CD14-positive monocyte (primary cell): ENCODE measurements at regions not wholly inside any gene's neighbourhood (a gene's known extent, or its start where the extent isn't known, plus 50 kb on each side); places are given as distances from the start of the nearest gene placed in this dataset.

ENCODE experiments used
- DNase-seq, 3 donors: peaks; one replicate each; pipeline ENCODE4 v3.0.0-alpha.2; 2011 to 2022
- H2AFZ ChIP-seq: 2 replicates; pipeline ENCODE4 v1.6.0; 2012; ENCODE audit warnings: mild to moderate bottlenecking, low read depth, low read length, inconsistent platforms; ENCODE audit not compliant: insufficient read depth, poor library complexity, severe bottlenecking
- H3K27ac ChIP-seq, 2 donors: 1 replicate in 1 of 2; 2 replicates in 1 of 2; pipeline ENCODE4 v1.5.1; 2012 to 2013; ENCODE audit warnings: low read length in 2 of 2, control low read depth in 1 of 2, inconsistent platforms in 1 of 2, low read depth in 1 of 2, mild to moderate bottlenecking in 1 of 2
- H3K27me3 ChIP-seq, 2 donors: one replicate each; pipeline versions ENCODE4 v1.6.0 to v1.6.1; 2011 to 2013; ENCODE audit warnings: low read length in 2 of 2; ENCODE audit not compliant: control insufficient read depth in 2 of 2, insufficient read depth in 2 of 2
- H3K36me3 ChIP-seq, 2 donors: replicated peaks in 1 of 2; 1 replicate in 1 of 2; 2 replicates in 1 of 2; pipeline versions ENCODE4 v1.5.1 to v1.6.1; 2012 to 2013; ENCODE audit warnings: low read length in 2 of 2, control low read depth in 1 of 2, inconsistent platforms in 1 of 2, mild to moderate bottlenecking in 1 of 2; ENCODE audit not compliant: insufficient read depth in 2 of 2, control insufficient read depth in 1 of 2
- H3K4me1 ChIP-seq, 2 donors: 1 replicate in 1 of 2; 2 replicates in 1 of 2; pipeline versions ENCODE4 v1.5.1 to v1.6.1; 2012 to 2013; ENCODE audit warnings: low read length in 2 of 2, control low read depth in 1 of 2, inconsistent platforms in 1 of 2, mild to moderate bottlenecking in 1 of 2, moderate library complexity in 1 of 2; ENCODE audit not compliant: insufficient read depth in 2 of 2, control insufficient read depth in 1 of 2
- H3K4me2 ChIP-seq: replicated peaks from 2 replicates; pipeline ENCODE3; 2012; ENCODE audit warnings: low read length, moderate library complexity, mild to moderate bottlenecking; ENCODE audit not compliant: poor library complexity, severe bottlenecking; ENCODE audit errors: extremely low read depth
- H3K4me3 ChIP-seq, 3 experiments: fragments of 200-600 bp in 1 of 3; sonication (generic) in 1 of 3; replicated peaks in 1 of 3; 1 replicate in 2 of 3; 2 replicates in 1 of 3; pipeline ENCODE4 v1.5.1; 2011 to 2013; ENCODE audit warnings: low read length in 3 of 3, mild to moderate bottlenecking in 3 of 3, control low read depth in 2 of 3, low read depth in 2 of 3, inconsistent platforms in 1 of 3, moderate library complexity in 1 of 3
- H3K79me2 ChIP-seq: 2 replicates; pipeline ENCODE4 v1.6.0; 2012; ENCODE audit warnings: mild to moderate bottlenecking, control low read depth, inconsistent platforms, low read length, moderate library complexity; ENCODE audit not compliant: insufficient read depth
- H3K9ac ChIP-seq: 2 replicates; pipeline ENCODE4 v1.6.0; 2017; ENCODE audit warnings: low read length, mild to moderate bottlenecking; ENCODE audit not compliant: insufficient read depth, poor library complexity, severe bottlenecking
- H3K9me3 ChIP-seq, 2 donors: replicated peaks in 1 of 2; 1 replicate in 1 of 2; 2 replicates in 1 of 2; pipeline versions ENCODE4 v1.5.1 to v1.6.1; 2012 to 2013; ENCODE audit warnings: low read length in 2 of 2, control low read depth in 1 of 2; ENCODE audit not compliant: control insufficient read depth in 1 of 2, insufficient read depth in 1 of 2
- H4K20me1 ChIP-seq: 2 replicates; pipeline ENCODE4 v1.6.0; 2012; ENCODE audit warnings: mild to moderate bottlenecking, low read length, control low read depth, moderate library complexity; ENCODE audit not compliant: insufficient read depth
- H3K27ac Mint-ChIP-seq, 7 donors: one replicate each; pipeline ENCODE4 v1.8.0; 2020; ENCODE audit warnings: mild to moderate bottlenecking in 7 of 7, mixed read lengths in 7 of 7, moderate library complexity in 6 of 7, inconsistent platforms in 2 of 7
- H3K27me3 Mint-ChIP-seq, 3 donors: one replicate each; pipeline ENCODE4 v1.8.0; 2021 to 2022; ENCODE audit warnings: low read depth in 3 of 3, mild to moderate bottlenecking in 3 of 3, mixed read lengths in 3 of 3, moderate library complexity in 3 of 3, inconsistent platforms in 1 of 3
- H3K36me3 Mint-ChIP-seq, 2 donors: one replicate each; pipeline ENCODE4 v1.8.0; 2020; ENCODE audit warnings: mixed read lengths in 2 of 2, inconsistent platforms in 1 of 2, mild to moderate bottlenecking in 1 of 2
- H3K4me1 Mint-ChIP-seq: one replicate; pipeline ENCODE4 v1.8.0; 2020; ENCODE audit warnings: mild to moderate bottlenecking, mixed read lengths
- H3K4me3 Mint-ChIP-seq, 2 donors: one replicate each; pipeline ENCODE4 v1.8.0; 2020; ENCODE audit warnings: mild to moderate bottlenecking in 2 of 2, mixed read lengths in 2 of 2, moderate library complexity in 1 of 2
- H3K9me3 Mint-ChIP-seq, 7 donors: one replicate each; pipeline ENCODE4 v1.8.0; 2020 to 2022; ENCODE audit warnings: mixed read lengths in 7 of 7, mild to moderate bottlenecking in 6 of 7, moderate library complexity in 6 of 7, inconsistent platforms in 2 of 7
- WGBS: methylation state at CpG from one replicate; pipeline ENCODE4 v1.1.5; 2013; ENCODE audit warnings: missing lambda C conversion rate; ENCODE audit not compliant: insufficient coverage; 5-methylcytosine and 5-hydroxymethylcytosine counted together
- intact Hi-C, 2 donors: fragments of 100-400 bp; cut with micrococcal nuclease; formaldehyde crosslinking; loops; one replicate each; pipeline versions ENCODE4 v1.15.0 to v1.15.1; 2023
- TF ChIP-seq, protein P1 (sequence below): fragments of 200-600 bp; IDR thresholded peaks from one replicate; pipeline ENCODE4 v1.8.0; 2022; ENCODE audit warnings: antibody characterized with exemption, mild to moderate bottlenecking

DNA sequence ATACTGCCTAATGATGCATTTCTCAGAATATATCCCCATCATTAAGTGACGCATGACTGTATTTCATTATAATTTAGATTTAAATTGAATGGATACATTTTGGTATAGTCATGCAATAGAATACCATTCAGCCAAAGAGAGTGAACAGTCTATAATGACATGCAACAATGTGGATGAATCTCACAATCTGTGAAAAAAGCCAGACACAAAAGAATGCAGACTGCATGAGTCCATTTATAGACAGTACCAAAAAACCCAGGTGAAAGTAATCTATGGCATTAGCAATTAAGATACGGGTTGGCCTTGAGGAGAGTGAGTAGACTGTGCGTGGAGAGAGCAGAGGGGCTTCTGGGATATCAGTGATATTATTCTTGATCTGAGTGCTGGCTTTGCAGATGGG, 239.7 kb upstream of the PGRMC2 start:
- no peaks in the 10 kb centered on the region for H3K4me1 ChIP-seq
- no peak overlapping the region for H3K4me3 ChIP-seq
- 95% methylated on average over 2 of the region's 3 CpGs for WGBS
- Mint-ChIP-seq H3K9me3 (peaks cover 0 to 3% (median 0%) of the 10 kb centered on the region in 7 donors), H3K27ac (no peak overlapping the region), H3K4me1 (no peaks in the 10 kb centered on the region), H3K36me3 (no peaks in the 10 kb centered on the region), H3K4me3 (no peak overlapping the region), H3K27me3 (peaks cover 0 to 2% (median 0%) of the 10 kb centered on the region in 3 donors)
- H3K4me2 ChIP-seq = no peak overlapping the region
- no peaks in the 10 kb centered on the region for H3K36me3 ChIP-seq
- intact Hi-C loops = no loop called here
- no peak overlapping the region for H2AFZ ChIP-seq
- no peak overlapping the region for H3K9ac ChIP-seq
- H3K27ac ChIP-seq = no peak overlapping the region
- no peak for DNase-seq
- TF ChIP-seq, protein P1, sequence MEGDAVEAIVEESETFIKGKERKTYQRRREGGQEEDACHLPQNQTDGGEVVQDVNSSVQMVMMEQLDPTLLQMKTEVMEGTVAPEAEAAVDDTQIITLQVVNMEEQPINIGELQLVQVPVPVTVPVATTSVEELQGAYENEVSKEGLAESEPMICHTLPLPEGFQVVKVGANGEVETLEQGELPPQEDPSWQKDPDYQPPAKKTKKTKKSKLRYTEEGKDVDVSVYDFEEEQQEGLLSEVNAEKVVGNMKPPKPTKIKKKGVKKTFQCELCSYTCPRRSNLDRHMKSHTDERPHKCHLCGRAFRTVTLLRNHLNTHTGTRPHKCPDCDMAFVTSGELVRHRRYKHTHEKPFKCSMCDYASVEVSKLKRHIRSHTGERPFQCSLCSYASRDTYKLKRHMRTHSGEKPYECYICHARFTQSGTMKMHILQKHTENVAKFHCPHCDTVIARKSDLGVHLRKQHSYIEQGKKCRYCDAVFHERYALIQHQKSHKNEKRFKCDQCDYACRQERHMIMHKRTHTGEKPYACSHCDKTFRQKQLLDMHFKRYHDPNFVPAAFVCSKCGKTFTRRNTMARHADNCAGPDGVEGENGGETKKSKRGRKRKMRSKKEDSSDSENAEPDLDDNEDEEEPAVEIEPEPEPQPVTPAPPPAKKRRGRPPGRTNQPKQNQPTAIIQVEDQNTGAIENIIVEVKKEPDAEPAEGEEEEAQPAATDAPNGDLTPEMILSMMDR = no peak
- H3K9me3 ChIP-seq = no peaks in the 10 kb centered on the region
- H3K79me2 ChIP-seq = no peaks in the 10 kb centered on the region
- H4K20me1 ChIP-seq = no peaks in the 10 kb centered on the region
- no peaks in the 10 kb centered on the region for H3K27me3 ChIP-seq

DNA sequence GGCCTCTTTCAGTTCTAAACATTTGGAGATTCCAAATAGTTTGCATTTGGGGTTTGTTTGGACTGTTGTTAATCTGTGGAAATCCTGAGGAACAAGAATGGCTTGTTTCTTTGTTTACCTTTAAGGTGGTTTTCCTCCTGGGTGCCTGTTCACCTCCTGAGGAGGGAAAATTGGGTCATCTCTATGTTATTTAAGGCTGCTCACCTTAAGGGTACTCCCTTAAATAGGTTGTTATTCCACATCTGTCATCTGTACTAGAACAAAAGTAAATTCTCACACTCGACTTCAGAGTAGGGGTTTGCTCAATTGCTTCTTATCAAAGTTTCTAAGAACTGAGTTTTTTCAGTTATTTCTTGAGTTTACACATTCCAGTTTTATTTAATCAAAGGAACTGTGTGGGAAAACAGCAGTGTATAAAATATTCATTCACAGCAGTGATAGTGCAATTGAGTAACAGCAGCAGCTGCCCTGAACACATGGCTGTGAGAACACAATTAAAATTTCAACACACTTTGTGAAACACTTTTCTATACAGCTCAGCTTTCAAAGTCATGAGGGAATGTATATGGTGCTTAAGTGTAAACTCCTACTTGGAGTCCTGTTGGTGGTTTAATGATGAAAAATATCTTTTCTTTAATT, 238.5 kb upstream of the PGRMC2 start:
- H3K9ac ChIP-seq = no peak overlapping the region
- no peak for DNase-seq
- H2AFZ ChIP-seq = no peak overlapping the region
- Mint-ChIP-seq H3K4me1 (no peaks in the 10 kb centered on the region), H3K36me3 (no peaks in the 10 kb centered on the region), H3K27ac (no peak overlapping the region), H3K9me3 (peaks cover 0 to 3% (median 0%) of the 10 kb centered on the region in 7 donors), H3K4me3 (no peak overlapping the region), H3K27me3 (peaks cover 0 to 2% (median 0%) of the 10 kb centered on the region in 3 donors)
- TF ChIP-seq, protein P1 = no peak
- no peaks in the 10 kb centered on the region for H3K4me1 ChIP-seq
- no peaks in the 10 kb centered on the region for H3K36me3 ChIP-seq
- H4K20me1 ChIP-seq = no peaks in the 10 kb centered on the region
- H3K79me2 ChIP-seq = no peaks in the 10 kb centered on the region
- no CpG with 5 or more reads among the region's 1 CpG for WGBS
- H3K27ac ChIP-seq = no peak overlapping the region
- H3K27me3 ChIP-seq = no peaks in the 10 kb centered on the region
- no peak overlapping the region for H3K4me3 ChIP-seq
- H3K4me2 ChIP-seq = no peak overlapping the region
- intact Hi-C loops = no loop called here
- no peaks in the 10 kb centered on the region for H3K9me3 ChIP-seq
